Stromal cell of bone marrow (primary cell): ENCODE measurements at regions not wholly inside any gene's neighbourhood (a gene's known extent, or its start where the extent isn't known, plus 50 kb on each side); places are given as distances from the start of the nearest gene placed in this dataset.
"Not testable (repeated sequence)": the region's sequence is repeated elsewhere in the genome, so short reads cannot be mapped to it uniquely, and the experiment has no call there.

Experiments
- DNase-seq: peaks from one replicate; pipeline ENCODE4 v3.0.0-alpha.2; 2012; ENCODE audit warnings: low read depth

DNA sequence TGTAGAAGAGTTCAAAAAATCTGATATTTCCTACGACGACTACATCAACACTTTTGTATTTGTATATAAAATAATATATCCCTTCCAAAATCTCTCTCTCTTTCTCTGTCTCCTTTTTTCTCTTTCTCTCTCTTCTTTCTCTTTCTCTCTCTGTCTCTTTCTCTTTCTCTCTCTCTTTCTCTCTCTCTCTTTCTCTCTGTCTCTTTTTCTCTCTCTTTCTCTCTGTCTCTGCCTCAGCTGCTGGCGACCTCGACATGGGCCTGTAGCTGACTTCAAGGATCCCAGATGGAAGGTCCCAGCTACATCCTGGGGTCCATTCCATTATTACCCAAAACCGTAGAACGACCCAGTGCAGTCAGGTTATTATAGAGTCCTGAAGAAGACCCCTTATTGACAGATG, 90.0 kb downstream of the CD24 start:
- no peak for DNase-seq

GRCh38 chr6:106883808-106884262, 90.7 kb downstream of the CD24 start:
- DNase-seq: no peak

- DNase-seq: no peak
Observed at GRCh38 chr6:106882601-106883518, 91.7 kb downstream of the CD24 start.

DNA sequence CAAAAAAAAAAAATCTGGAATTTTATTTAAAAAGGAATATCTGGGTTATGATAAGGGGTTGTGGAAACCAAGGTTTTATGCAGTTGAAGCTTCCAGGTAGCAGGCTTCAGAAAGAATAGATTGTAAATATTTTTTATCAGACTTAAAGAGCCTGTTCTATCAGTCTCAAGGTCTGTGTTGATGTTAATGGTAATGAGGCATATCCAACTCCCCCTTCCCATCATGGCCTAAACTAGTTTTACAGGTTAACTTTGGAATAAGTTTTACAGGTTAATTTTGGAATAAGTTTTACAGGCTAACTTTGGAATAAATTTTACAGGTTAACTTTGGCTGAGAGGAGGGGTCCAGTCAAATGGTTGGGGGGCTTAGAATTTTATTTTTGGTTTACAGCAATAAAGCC, 92.4 kb downstream of the CD24 start:
- no peak for DNase-seq

DNA sequence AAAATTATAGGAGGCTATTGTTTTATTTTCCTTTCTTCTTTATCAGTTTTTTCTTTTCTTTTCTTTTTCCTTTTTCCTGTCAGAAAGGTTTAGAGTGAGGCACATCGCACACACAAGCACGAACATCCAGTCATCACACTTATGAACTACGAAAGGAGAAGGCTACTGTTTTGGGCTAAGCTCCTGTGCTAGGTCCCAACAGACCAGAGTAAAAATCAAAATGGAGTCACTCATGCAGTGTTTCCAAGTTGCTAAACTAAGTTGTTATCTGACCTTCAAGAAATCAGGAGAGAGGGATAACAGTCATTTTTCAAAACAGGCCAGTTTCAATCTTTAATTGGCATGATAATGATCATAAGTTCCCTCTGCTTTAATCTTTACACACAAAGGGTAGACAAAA, 93.6 kb downstream of the CD24 start:
- no peak for DNase-seq

DNA sequence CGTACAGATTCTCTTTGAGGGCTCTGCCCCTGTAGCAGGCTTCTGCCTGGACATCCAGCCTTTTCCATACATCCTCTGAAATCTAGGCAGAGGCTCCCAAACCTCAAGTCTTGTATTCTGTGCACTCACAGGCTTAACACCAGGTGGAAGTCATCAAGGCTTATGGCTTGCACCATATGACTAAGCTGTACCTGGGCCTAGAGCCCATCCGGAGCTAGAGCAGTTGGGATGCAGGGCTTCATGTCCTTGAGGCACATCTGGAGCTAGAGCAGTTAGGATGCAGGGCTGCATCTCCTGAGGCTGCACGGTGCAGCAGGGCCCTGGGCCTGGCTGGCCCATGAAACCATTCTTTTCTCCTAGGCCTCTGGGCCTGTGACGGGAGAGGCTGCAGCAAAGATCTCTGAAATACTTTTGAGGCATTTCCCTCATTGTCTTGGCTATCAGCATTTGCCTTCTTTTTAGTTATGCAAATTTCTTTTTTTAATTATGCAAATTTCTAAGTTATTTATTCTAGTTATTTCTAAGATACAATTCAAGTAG, 98.7 kb downstream of the CD24 start:
- DNase-seq: no peak

- no peak for DNase-seq
Observed at GRCh38 chr6:106874481-106874880, 100.0 kb downstream of the CD24 start.

DNA sequence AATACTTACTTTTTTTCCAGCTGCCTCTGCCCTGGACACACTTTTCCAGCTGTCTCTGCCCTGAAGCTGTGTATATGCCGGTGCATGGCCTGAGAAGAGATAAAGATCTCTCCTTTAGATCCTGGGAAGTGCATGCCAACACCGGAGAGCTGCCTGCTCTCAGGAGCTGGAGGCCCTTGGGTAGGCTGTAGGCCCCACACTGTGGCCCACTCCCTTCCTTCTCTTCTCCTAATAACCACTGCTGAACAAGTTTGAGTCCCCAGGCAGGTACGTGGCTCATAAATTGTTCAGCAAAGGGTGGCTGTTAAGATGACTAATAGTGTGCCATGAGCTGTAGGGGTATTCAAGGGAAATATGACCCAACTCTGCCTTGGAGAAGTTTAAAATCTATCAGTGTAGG, 102.5 kb downstream of the CD24 start:
- DNase-seq: no peak

DNA sequence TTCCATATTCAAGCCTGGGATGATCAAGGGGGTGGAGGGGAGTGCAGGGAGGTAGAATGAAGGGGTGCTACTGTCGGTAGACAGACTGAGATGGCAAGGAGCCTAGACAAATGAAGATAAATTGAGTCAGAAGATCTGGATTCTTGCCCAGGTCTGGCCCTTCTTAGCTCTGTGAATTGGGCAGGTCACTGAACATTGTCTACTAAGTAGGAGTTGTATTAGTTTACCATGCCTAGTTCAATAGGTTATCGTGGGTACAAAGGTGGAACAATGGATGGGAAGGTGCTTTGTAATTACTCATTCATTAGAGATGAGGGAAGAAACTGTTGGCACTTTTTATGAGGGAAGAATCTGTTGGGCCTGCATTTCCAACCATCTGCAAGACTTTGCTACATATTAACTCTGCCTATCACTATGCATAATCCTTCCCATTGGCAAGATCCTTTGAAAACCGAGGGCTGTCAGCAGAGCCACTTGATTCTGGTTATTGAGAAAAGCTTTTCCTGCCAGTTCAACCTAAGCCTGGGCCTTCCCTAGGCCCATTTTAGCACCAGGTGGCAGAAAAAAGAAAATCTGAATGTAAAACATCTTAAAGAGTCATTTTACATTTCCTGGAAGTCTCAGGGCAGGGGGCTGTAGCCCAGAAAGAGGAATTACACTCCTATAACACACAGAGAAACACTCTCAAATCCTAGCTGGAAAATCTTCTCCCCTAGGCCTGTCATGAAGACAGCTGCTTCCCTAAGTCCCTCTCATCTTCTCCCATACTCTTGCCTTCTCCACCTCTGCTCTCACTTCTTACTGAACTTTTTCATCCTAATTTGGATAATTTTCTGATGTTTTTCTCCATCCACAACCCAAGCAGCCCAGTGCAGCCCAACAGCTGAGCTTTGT, 103.5 kb downstream of the CD24 start:
- no peak for DNase-seq

GRCh38 chr6:106870069-106870468, 104.5 kb downstream of the CD24 start:
- DNase-seq: no peak

GRCh38 chr6:106869203-106869602, 105.3 kb downstream of the CD24 start:
- DNase-seq: no peak

DNA sequence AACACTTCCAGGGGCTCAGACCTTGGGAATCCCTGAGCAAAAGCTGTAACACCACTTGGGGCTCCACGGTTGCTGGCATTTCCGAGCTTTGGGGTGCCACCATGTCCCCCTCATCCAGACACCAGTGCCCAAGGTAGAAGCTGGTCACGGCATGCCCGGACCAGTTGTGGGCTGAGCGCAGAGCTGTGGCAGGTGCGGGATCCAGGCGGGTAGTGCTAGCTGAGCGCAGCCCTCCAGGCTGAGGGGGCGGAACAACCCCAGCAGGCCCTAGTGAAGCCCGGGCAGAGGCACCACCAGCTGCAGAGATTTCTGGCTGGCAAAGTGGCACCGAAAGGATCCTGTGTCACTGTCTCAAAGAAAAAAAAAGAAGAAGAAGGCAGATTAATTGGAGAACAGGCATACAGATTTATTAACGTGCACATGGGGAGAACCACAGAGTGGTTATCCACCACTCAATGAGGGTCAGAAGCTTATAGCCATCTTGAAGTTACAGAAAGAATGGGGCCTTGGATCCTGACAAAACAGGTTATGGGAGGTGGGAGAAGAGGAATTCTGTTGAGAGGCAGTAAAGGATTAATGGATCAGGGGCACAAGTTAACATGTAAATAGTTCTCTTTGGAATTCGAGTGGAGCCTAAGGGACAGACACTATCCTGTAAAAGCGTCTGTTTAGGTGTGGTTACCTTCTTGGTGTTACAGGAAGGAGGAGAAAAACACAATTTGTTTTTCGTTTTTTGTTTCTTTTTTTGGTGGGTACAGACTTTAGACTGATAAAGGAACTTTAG, 107.5 kb downstream of the CD24 start:
- DNase-seq: no peak

DNA sequence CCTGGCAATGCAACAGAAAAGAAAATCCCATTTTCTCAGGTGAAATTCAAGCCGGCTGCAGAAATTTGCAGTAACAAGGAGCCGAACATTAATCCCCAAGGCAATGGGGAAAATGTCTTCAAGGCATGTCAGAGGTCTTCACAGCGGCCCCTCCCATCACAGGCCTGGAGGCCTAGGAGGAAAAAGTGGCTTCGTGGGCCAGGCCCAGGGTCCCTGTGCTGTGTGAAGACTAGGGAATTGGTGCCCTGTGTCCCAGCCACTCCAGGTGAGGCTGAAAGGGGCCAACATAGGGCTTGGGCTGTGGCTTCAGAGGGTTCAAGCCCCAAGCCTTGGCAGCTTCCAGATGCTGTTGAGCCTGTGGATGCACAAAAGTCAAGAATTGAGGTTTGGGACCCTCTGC, 111.7 kb downstream of the CD24 start:
- no peak for DNase-seq

DNA sequence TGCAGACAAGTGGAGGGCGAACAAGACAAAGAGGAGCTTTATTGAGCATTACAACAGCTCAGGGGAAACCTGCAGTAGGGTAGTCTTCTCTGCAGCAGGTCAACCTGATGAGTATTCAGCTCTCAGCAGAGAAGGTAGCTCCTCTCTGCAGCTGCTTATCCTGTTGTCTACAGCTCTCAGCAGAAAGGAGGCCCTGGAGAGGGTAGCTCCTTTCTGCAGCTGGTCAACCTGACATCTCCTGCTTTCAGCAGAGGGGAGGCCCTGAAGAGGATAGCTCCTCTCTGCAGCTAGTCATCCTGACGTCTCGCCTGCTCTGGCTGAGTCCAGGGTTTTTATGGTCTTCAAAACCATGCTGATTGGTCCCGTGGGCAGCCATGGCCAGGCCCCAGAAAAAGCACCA, 113.6 kb downstream of the CD24 start:
- no peak for DNase-seq

DNA sequence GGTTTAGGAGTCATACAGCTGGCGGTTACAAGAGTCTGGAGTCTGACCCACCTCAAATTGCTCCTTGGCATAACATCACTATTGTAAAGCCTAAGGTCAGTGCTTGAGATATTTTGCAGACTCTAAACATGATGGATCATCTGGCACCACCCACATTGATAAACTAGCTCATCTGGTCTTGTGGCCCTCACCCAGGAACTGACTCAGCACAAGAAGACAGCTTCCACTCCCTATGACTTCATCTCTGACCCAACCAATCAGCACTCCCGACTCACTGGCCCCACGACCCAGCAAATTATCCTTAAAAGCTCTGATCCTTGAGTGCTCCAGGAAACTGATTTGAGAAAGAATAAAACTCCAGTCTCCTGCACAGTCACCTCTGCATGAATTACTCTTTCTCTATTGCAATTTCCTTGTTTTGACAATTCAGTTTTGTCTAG, 115.9 kb downstream of the CD24 start:
- DNase-seq: peak; percentile 66

GRCh38 chr6:106857771-106858652, 116.5 kb downstream of the CD24 start:
- DNase-seq: no peak

DNA sequence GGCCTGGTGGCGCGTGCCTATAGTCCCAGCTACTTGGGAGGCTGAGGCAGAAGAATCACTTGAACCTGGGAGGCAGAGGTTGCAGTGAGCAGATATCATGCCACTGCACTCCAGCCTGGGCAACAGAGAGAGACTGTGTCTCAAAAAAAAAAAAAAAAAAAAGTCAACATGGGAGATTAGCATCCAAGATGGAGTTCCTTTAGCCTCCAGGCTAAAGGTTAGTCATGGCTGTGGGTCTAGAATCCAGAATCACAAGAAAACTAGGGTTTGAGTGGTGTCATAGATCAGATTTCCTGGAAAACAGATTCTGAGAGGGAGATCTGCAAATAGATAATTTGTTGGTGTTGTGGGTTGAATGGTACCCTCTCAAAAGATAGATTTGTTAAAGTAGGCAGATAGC, 117.2 kb downstream of the CD24 start:
- not testable (repeated sequence) for DNase-seq

- no peak for DNase-seq
Observed at GRCh38 chr6:106856227-106856874, 118.2 kb downstream of the CD24 start.

DNA sequence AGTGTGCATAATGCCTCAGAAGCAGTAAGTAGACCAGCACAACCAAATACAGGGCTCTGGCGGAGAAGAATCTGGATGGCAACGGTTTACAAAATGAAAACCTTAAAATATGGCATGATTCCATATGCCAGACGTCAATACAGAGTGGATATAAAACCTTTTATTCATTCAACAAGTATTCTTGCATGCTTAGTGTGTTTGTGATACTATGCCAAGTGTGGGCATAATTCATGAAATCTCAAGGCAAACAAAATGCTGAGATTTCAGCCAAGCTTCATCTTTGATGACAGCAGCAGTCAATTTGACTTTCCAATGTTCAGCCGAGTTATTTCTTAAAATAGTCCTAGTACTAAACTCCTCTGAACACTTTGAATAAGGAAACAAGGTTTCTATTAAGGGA, 119.4 kb downstream of the CD24 start:
- DNase-seq: no peak

- DNase-seq: no peak
Observed at GRCh38 chr6:106849676-106850332, 124.7 kb downstream of the CD24 start.
